GM12873 (cell line): ENCODE measurements at regions not wholly inside any gene's neighbourhood (a gene's known extent, or its start where the extent isn't known, plus 50 kb on each side); places are given as distances from the start of the nearest gene placed in this dataset.

Experiments used
- CTCF ChIP-seq: IDR thresholded peaks from 2 replicates; pipeline ENCODE4 v1.5.1; 2012; ENCODE audit warnings: low read depth, mild to moderate bottlenecking, moderate library complexity, low read length, control low read depth; ENCODE audit not compliant: insufficient read depth; ENCODE audit errors: missing control alignments

- TF ChIP-seq CTCF, result no peak
Observed at GRCh38 chr6:90887764-90888163, 300.9 kb upstream of the MAP3K7 start.

GRCh38 chr6:90885611-90886056 lies 298.8 kb upstream of the MAP3K7 start:
- TF ChIP-seq CTCF, result no peak

GRCh38 chr6:90877616-90878015 lies 290.7 kb upstream of the MAP3K7 start:
- no peak for TF ChIP-seq CTCF

- no peak for TF ChIP-seq CTCF
Observed at GRCh38 chr6:90874931-90875330, 288.1 kb upstream of the MAP3K7 start.

GRCh38 chr6:90872981-90873380 lies 286.1 kb upstream of the MAP3K7 start:
- TF ChIP-seq CTCF, result no peak

- no peak for TF ChIP-seq CTCF
Observed at GRCh38 chr6:90870561-90870960, 283.7 kb upstream of the MAP3K7 start.

- no peak for TF ChIP-seq CTCF
Observed at GRCh38 chr6:90868656-90869055, 281.8 kb upstream of the MAP3K7 start.
